Glutamatergic neuron (in vitro differentiated cells): ENCODE measurements at regions not wholly inside any gene's neighbourhood (a gene's known extent, or its start where the extent isn't known, plus 50 kb on each side); places are given as distances from the start of the nearest gene placed in this dataset.
"Not testable (repeated sequence)": the region's sequence is repeated elsewhere in the genome, so short reads cannot be mapped to it uniquely, and the experiment has no call there.

ENCODE experiments used
- DNase-seq: peaks from one replicate; pipeline ENCODE4 v3.0.0; 2022
- H3K27ac Mint-ChIP-seq: one replicate; pipeline ENCODE4 v1.8.0; 2020; ENCODE audit warnings: mild to moderate bottlenecking, mixed read lengths, inconsistent platforms; ENCODE audit not compliant: unreplicated experiment
- H3K27me3 Mint-ChIP-seq: one replicate; pipeline ENCODE4 v1.8.0; 2020; ENCODE audit warnings: mild to moderate bottlenecking, moderate library complexity, mixed read lengths, inconsistent platforms; ENCODE audit not compliant: unreplicated experiment
- H3K36me3 Mint-ChIP-seq: one replicate; pipeline ENCODE4 v1.8.0; 2020; ENCODE audit warnings: mild to moderate bottlenecking, mixed read lengths, inconsistent platforms; ENCODE audit not compliant: unreplicated experiment
- H3K4me1 Mint-ChIP-seq: one replicate; pipeline ENCODE4 v1.8.0; 2020; ENCODE audit warnings: mild to moderate bottlenecking, low read depth, mixed read lengths, inconsistent platforms; ENCODE audit not compliant: unreplicated experiment
- H3K4me3 Mint-ChIP-seq: one replicate; pipeline ENCODE4 v1.8.0; 2020; ENCODE audit warnings: mild to moderate bottlenecking, mixed read lengths, inconsistent platforms; ENCODE audit not compliant: unreplicated experiment
- H3K9me3 Mint-ChIP-seq: one replicate; pipeline ENCODE4 v1.8.0; 2020; ENCODE audit warnings: mild to moderate bottlenecking, moderate library complexity, mixed read lengths, inconsistent platforms; ENCODE audit not compliant: unreplicated experiment
- TF ChIP-seq, protein P1 (sequence below): fragments of 200-600 bp; sonication (generic); IDR thresholded peaks from one replicate; pipeline ENCODE4 v1.5.0; 2021; ENCODE audit not compliant: partially characterized antibody, unreplicated experiment

DNA sequence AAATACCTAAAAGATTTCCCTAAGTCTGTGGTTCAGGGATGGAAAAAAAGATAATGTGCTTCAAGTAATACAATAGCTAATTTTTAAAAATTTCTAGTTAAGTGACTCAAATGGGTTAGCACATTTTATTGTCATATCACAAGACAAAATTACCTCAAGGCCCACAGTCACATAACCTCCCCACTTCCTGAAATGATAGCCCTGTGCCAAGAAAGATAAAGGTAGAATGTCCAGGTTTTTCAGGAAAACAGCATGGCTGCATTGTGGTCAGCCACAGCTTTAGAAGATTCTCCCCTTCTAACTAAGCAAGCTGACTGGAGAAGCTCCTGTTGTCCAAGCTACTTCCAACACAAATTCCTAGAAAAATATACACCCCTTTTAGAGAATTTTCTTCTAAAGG lies 127.1 kb upstream of the SLC35G4 start:
- H3K36me3 Mint-ChIP-seq = no peaks in the 10 kb centered on the region

GRCh38 chr18:11480692-11481091 lies 128.7 kb upstream of the SLC35G4 start:
- no peak overlapping the region for H3K4me3 Mint-ChIP-seq
- peaks cover 7% of the 10 kb centered on the region for H3K9me3 Mint-ChIP-seq
- no peaks in the 10 kb centered on the region for H3K4me1 Mint-ChIP-seq
- no peaks in the 10 kb centered on the region for H3K27me3 Mint-ChIP-seq
- H3K27ac Mint-ChIP-seq = no peak overlapping the region
- no peak for DNase-seq
- H3K36me3 Mint-ChIP-seq = no peaks in the 10 kb centered on the region
- TF ChIP-seq, protein P1, sequence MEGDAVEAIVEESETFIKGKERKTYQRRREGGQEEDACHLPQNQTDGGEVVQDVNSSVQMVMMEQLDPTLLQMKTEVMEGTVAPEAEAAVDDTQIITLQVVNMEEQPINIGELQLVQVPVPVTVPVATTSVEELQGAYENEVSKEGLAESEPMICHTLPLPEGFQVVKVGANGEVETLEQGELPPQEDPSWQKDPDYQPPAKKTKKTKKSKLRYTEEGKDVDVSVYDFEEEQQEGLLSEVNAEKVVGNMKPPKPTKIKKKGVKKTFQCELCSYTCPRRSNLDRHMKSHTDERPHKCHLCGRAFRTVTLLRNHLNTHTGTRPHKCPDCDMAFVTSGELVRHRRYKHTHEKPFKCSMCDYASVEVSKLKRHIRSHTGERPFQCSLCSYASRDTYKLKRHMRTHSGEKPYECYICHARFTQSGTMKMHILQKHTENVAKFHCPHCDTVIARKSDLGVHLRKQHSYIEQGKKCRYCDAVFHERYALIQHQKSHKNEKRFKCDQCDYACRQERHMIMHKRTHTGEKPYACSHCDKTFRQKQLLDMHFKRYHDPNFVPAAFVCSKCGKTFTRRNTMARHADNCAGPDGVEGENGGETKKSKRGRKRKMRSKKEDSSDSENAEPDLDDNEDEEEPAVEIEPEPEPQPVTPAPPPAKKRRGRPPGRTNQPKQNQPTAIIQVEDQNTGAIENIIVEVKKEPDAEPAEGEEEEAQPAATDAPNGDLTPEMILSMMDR = no peak

More for the DNA sequence above, 127.1 kb upstream of the SLC35G4 start:
- Mint-ChIP-seq H3K4me3 (no peak overlapping the region), H3K4me1 (peaks cover 3% of the 10 kb centered on the region), H3K27me3 (no peaks in the 10 kb centered on the region), H3K27ac (no peak overlapping the region), H3K9me3 (peaks cover 5% of the 10 kb centered on the region)
- DNase-seq = no peak
- TF ChIP-seq, protein P1 = no peak

GRCh38 chr18:11479031-11479430 lies 130.4 kb upstream of the SLC35G4 start:
- H3K4me1 Mint-ChIP-seq, H3K4me3 Mint-ChIP-seq, H3K9me3 Mint-ChIP-seq: not testable (repeated sequence)

DNA sequence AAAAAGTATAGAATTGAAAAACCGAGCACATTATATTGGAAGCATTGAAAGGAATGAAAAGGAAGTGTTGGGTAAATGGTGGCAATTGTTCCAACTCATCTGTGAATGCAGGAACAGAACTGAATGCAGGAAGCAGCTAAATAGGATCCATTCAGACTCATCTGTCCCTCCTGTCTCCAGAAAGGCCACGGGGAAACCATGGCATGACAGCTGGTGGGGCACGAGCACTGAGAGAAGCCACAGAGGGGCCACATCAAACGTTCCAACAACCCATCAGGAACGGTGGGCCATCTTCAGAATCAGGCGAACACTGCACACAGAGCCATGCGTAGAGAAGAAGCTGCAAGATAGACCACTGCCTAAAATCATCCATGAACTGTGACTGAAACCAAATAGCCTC lies 138.5 kb upstream of the SLC35G4 start:
- TF ChIP-seq, protein P1 = no peak
- H3K9me3 Mint-ChIP-seq = peaks cover 1% of the 10 kb centered on the region
- DNase-seq = no peak
- no peaks in the 10 kb centered on the region for H3K36me3 Mint-ChIP-seq
- no peak overlapping the region for H3K4me3 Mint-ChIP-seq
- H3K4me1 Mint-ChIP-seq = no peaks in the 10 kb centered on the region
- H3K27ac Mint-ChIP-seq = no peak overlapping the region
- no peaks in the 10 kb centered on the region for H3K27me3 Mint-ChIP-seq

More at GRCh38 chr18:11479031-11479430, 130.4 kb upstream of the SLC35G4 start:
- H3K36me3 Mint-ChIP-seq, H3K27me3 Mint-ChIP-seq, DNase-seq, H3K27ac Mint-ChIP-seq: not testable (repeated sequence)

GRCh38 chr18:11468617-11469016 lies 140.8 kb upstream of the SLC35G4 start:
- Mint-ChIP-seq H3K4me1 (no peaks in the 10 kb centered on the region), H3K9me3 (peaks cover 2% of the 10 kb centered on the region), H3K36me3 (no peaks in the 10 kb centered on the region), H3K4me3 (no peak overlapping the region), H3K27me3 (no peaks in the 10 kb centered on the region), H3K27ac (no peak overlapping the region)
- TF ChIP-seq, protein P1 = no peak
- DNase-seq = no peak

DNA sequence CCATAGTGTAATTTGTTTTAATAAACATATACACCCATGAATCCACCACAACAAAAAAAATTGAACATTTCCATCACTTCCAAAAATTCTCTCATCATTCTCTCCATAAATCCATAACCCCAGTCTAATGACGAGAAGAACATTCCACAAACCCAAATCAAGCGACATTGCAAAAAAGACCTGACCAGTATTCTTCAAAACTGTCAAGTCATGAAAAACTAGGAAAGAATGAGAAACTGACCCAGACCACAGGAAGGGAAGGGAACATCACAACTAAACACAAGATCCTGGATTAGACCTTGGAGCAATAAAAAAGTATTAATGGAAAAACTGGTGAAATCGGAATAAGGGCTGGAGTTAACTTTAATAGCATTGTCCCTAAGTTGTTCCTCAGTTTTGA lies 141.3 kb upstream of the SLC35G4 start:
- Mint-ChIP-seq H3K4me1 (no peaks in the 10 kb centered on the region), H3K9me3 (peaks cover 2% of the 10 kb centered on the region), H3K4me3 (no peak overlapping the region), H3K27me3 (no peaks in the 10 kb centered on the region), H3K27ac (no peak overlapping the region), H3K36me3 (no peaks in the 10 kb centered on the region)
- DNase-seq = no peak
- TF ChIP-seq, protein P1 = no peak
